ENCODE measurements at regions not wholly inside any gene's neighbourhood (a gene's known extent, or its start where the extent isn't known, plus 50 kb on each side); places are given as distances from the start of the nearest gene placed in this dataset.

DNA sequence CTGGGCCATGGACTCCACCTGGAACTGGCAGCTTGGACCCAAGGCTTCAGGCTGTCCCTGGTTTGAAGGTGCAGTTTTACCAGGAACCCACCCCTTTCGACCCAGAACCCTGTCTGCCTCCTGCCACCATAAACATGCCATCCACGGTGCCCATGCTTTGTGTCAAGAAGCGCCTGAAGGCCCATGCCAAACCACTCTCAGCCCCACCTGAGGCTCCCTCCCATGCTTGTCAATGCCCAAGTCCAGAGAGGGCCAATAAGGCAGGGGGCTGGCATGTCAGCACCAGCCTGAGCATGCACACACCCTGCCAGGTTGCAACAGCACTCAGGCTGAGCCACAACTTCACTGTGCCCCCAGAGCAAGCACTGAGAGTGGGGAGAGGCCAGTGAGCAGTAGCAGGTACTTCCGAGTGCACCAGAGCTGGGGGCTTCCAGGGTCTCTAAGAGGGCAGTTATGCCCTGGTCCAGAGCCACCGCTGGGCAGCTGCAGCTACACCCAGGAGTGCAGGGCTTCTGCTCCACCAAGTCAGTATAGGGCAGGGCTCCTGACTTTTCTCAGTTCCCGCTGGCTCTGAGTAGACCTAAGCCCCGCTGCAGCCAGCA is 1256.0 kb downstream of the AMY1C start:
- no peak for TF ChIP-seq RFX5 (IDR thresholded peaks at IDR 0.05; ENCODE audit: low read depth, low read length)
- TF ChIP-seq ATF1 (CRISPR knock-in tag; IDR thresholded peaks at IDR 0.05): no peak
- no peak for TF ChIP-seq NR2C2 (CRISPR knock-in tag; IDR thresholded peaks at IDR 0.05; ENCODE audit: borderline replicate concordance)
- TF ChIP-seq NFRKB (IDR thresholded peaks at IDR 0.05): no peak
- TF ChIP-seq SRSF9 (IDR thresholded peaks at IDR 0.05; ENCODE audit: borderline replicate concordance, insufficient read depth, low read depth, low read length, poor library complexity, severe bottlenecking): no peak
- TF ChIP-seq FOSL2 (CRISPR knock-in tag; IDR thresholded peaks at IDR 0.05): no peak
- TF ChIP-seq, protein P1, sequence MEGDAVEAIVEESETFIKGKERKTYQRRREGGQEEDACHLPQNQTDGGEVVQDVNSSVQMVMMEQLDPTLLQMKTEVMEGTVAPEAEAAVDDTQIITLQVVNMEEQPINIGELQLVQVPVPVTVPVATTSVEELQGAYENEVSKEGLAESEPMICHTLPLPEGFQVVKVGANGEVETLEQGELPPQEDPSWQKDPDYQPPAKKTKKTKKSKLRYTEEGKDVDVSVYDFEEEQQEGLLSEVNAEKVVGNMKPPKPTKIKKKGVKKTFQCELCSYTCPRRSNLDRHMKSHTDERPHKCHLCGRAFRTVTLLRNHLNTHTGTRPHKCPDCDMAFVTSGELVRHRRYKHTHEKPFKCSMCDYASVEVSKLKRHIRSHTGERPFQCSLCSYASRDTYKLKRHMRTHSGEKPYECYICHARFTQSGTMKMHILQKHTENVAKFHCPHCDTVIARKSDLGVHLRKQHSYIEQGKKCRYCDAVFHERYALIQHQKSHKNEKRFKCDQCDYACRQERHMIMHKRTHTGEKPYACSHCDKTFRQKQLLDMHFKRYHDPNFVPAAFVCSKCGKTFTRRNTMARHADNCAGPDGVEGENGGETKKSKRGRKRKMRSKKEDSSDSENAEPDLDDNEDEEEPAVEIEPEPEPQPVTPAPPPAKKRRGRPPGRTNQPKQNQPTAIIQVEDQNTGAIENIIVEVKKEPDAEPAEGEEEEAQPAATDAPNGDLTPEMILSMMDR (CRISPR knock-in tag; IDR thresholded peaks at IDR 0.05): no peak
- TF ChIP-seq, protein P2, sequence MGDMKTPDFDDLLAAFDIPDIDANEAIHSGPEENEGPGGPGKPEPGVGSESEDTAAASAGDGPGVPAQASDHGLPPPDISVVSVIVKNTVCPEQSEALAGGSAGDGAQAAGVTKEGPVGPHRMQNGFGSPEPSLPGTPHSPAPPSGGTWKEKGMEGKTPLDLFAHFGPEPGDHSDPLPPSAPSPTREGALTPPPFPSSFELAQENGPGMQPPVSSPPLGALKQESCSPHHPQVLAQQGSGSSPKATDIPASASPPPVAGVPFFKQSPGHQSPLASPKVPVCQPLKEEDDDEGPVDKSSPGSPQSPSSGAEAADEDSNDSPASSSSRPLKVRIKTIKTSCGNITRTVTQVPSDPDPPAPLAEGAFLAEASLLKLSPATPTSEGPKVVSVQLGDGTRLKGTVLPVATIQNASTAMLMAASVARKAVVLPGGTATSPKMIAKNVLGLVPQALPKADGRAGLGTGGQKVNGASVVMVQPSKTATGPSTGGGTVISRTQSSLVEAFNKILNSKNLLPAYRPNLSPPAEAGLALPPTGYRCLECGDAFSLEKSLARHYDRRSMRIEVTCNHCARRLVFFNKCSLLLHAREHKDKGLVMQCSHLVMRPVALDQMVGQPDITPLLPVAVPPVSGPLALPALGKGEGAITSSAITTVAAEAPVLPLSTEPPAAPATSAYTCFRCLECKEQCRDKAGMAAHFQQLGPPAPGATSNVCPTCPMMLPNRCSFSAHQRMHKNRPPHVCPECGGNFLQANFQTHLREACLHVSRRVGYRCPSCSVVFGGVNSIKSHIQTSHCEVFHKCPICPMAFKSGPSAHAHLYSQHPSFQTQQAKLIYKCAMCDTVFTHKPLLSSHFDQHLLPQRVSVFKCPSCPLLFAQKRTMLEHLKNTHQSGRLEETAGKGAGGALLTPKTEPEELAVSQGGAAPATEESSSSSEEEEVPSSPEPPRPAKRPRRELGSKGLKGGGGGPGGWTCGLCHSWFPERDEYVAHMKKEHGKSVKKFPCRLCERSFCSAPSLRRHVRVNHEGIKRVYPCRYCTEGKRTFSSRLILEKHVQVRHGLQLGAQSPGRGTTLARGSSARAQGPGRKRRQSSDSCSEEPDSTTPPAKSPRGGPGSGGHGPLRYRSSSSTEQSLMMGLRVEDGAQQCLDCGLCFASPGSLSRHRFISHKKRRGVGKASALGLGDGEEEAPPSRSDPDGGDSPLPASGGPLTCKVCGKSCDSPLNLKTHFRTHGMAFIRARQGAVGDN (CRISPR knock-in tag; IDR thresholded peaks at IDR 0.05): no peak
- no peak for TF ChIP-seq PPARG (CRISPR knock-in tag; conservative IDR thresholded peaks at IDR 0.05)
- TF ChIP-seq POLR2AphosphoS5 (IDR thresholded peaks at IDR 0.05; ENCODE audit: low read depth, low read length): no peak
